ENCODE measurements at regions not wholly inside any gene's neighbourhood (a gene's known extent, or its start where the extent isn't known, plus 50 kb on each side); places are given as distances from the start of the nearest gene placed in this dataset.

GRCh38 chr10:131806146-131806545 lies 94.7 kb upstream of the PPP2R2D start:
- no peak for TF ChIP-seq CTCF (IDR thresholded peaks at IDR 0.05)
- ATAC-seq: no peak

GRCh38 chr10:131806646-131807317 lies 94.0 kb upstream of the PPP2R2D start:
- H3K4me1 ChIP-seq: no peaks in the 10 kb centered on the region
- intact Hi-C loops (cut with DNase I): no loop called here
- no peak overlapping the region for H3K27ac ChIP-seq
- peaks cover 5% of the 10 kb centered on the region for H3K27me3 ChIP-seq (ENCODE audit: low read depth)
- H3K4me3 ChIP-seq: no peak overlapping the region
- peak; percentile 38 to 59 for ATAC-seq
- H3K36me3 ChIP-seq: no peaks in the 10 kb centered on the region
- TF ChIP-seq CTCF (IDR thresholded peaks at IDR 0.05): no peak
- H3K9me3 ChIP-seq: no peaks in the 10 kb centered on the region
- no peak for DNase-seq

More at GRCh38 chr10:131806146-131806545, 94.7 kb upstream of the PPP2R2D start:
- Histone ChIP-seq H3K36me3 (no peaks in the 10 kb centered on the region), H3K4me1 (no peaks in the 10 kb centered on the region), H3K4me3 (no peak overlapping the region), H3K27me3 (ENCODE audit: low read depth) (peaks cover 4% of the 10 kb centered on the region), H3K9me3 (no peaks in the 10 kb centered on the region), H3K27ac (no peak overlapping the region)
- intact Hi-C loops (cut with DNase I): no loop called here
- DNase-seq: no peak

- DNase-seq (peak; percentile 12), ATAC-seq (no peak)
- no peak overlapping the region for H3K27ac ChIP-seq
- no peaks in the 10 kb centered on the region for H3K36me3 ChIP-seq
- H3K9me3 ChIP-seq: no peaks in the 10 kb centered on the region
- intact Hi-C loops (cut with DNase I): no loop called here
- no peak overlapping the region for H3K4me3 ChIP-seq
- peaks cover 5% of the 10 kb centered on the region for H3K27me3 ChIP-seq (ENCODE audit: low read depth)
- H3K4me1 ChIP-seq: no peaks in the 10 kb centered on the region
- no peak for TF ChIP-seq CTCF (IDR thresholded peaks at IDR 0.05)
These were observed 92.4 kb upstream of the PPP2R2D start for GRCh38 chr10:131808370-131808930.

- H3K4me3 ChIP-seq: no peak overlapping the region
- DNase-seq: peak; percentile 32
- H3K27me3 ChIP-seq (ENCODE audit: low read depth): peaks cover 11% of the 10 kb centered on the region
- no peaks in the 10 kb centered on the region for H3K9me3 ChIP-seq
- TF ChIP-seq CTCF (IDR thresholded peaks at IDR 0.05): no peak
- no peaks in the 10 kb centered on the region for H3K4me1 ChIP-seq
- no peak overlapping the region for H3K27ac ChIP-seq
- intact Hi-C loops (cut with DNase I): no loop called here
- H3K36me3 ChIP-seq: no peaks in the 10 kb centered on the region
- ATAC-seq: no peak
These were observed 90.6 kb upstream of the PPP2R2D start for GRCh38 chr10:131810036-131810804.

- Histone ChIP-seq H3K4me1 (no peaks in the 10 kb centered on the region), H3K9me3 (no peaks in the 10 kb centered on the region), H3K4me3 (no peak overlapping the region), H3K27ac (no peak overlapping the region), H3K36me3 (no peaks in the 10 kb centered on the region), H3K27me3 (ENCODE audit: low read depth) (peaks cover 18% of the 10 kb centered on the region)
- DNase-seq (no peak), ATAC-seq (no peak)
- intact Hi-C loops (cut with DNase I): no loop called here
- no peak for TF ChIP-seq CTCF (IDR thresholded peaks at IDR 0.05)
These were observed 89.8 kb upstream of the PPP2R2D start for GRCh38 chr10:131810805-131811629.
